Naive thymus-derived CD4-positive, alpha-beta T cell (primary cell): ENCODE measurements at regions not wholly inside any gene's neighbourhood (a gene's known extent, or its start where the extent isn't known, plus 50 kb on each side); places are given as distances from the start of the nearest gene placed in this dataset.

ENCODE experiments used
- ATAC-seq: fragments of 150-1000 bp; cut with Tn5 transposase; 2 replicates; pipeline ENCODE4 v1.10.0; 2021; ENCODE audit warnings: mild to moderate bottlenecking, moderate library complexity
- CTCF ChIA-PET: fragments of 350-600 bp; sonication (Branson Sonifier 250); formaldehyde crosslinking; loops from one replicate; lab custom pipeline; 2021; ENCODE audit warnings: antibody characterized with exemption; lab: Charles Lee
- POLR2A ChIA-PET: fragments of 350-600 bp; sonication (Branson Sonifier 250); formaldehyde crosslinking; loops from one replicate; lab custom pipeline; 2021; ENCODE audit warnings: antibody characterized with exemption, inconsistent platforms; lab: Charles Lee
- DNase-seq, 9 donors: peaks; one replicate each; pipeline versions ENCODE4 v3.0.0 to v3.0.0-alpha.2; 2020 to 2022; ENCODE audit warnings: mixed read lengths in 1 of 9
- H3K27ac ChIP-seq: one replicate; pipeline ENCODE4 v1.7.0; 2013; ENCODE audit warnings: mild to moderate bottlenecking, low read depth, low read length, moderate library complexity
- H3K27me3 ChIP-seq, 2 donors: one replicate each; pipeline ENCODE4 v1.7.0; 2013; ENCODE audit warnings: low read length in 2 of 2, mild to moderate bottlenecking in 2 of 2, moderate library complexity in 2 of 2; ENCODE audit not compliant: control insufficient read depth in 2 of 2, insufficient read depth in 2 of 2
- H3K36me3 ChIP-seq, 3 experiments: 1 replicate in 2 of 3; 2 replicates in 1 of 3; pipeline ENCODE4 v1.7.0; 2013; ENCODE audit warnings: low read length in 3 of 3, mild to moderate bottlenecking in 3 of 3, moderate library complexity in 1 of 3; ENCODE audit not compliant: insufficient read depth in 3 of 3, control insufficient read depth in 2 of 3
- H3K4me1 ChIP-seq, 2 donors: one replicate each; pipeline ENCODE4 v1.7.0; 2013; ENCODE audit warnings: low read length in 2 of 2, mild to moderate bottlenecking in 2 of 2, moderate library complexity in 1 of 2; ENCODE audit not compliant: control insufficient read depth in 2 of 2, insufficient read depth in 2 of 2
- H3K4me3 ChIP-seq: 2 replicates; pipeline ENCODE4 v1.7.0; 2013; ENCODE audit warnings: mild to moderate bottlenecking, low read length
- H3K9me3 ChIP-seq, 3 experiments: 1 replicate in 2 of 3; 2 replicates in 1 of 3; pipeline ENCODE4 v1.7.0; 2013; ENCODE audit warnings: low read length in 3 of 3; ENCODE audit not compliant: control insufficient read depth in 2 of 3
- H3K27ac Mint-ChIP-seq, 9 donors: one replicate each; pipeline ENCODE4 v1.8.0; 2020 to 2022; ENCODE audit warnings: mixed read lengths in 9 of 9, mild to moderate bottlenecking in 8 of 9, moderate library complexity in 5 of 9, inconsistent platforms in 2 of 9
- H3K27me3 Mint-ChIP-seq, 5 donors: one replicate each; pipeline ENCODE4 v1.8.0; 2021 to 2022; ENCODE audit warnings: mixed read lengths in 5 of 5, mild to moderate bottlenecking in 1 of 5
- H3K36me3 Mint-ChIP-seq, 5 donors: one replicate each; pipeline ENCODE4 v1.8.0; 2020 to 2022; ENCODE audit warnings: mixed read lengths in 5 of 5, mild to moderate bottlenecking in 3 of 5, inconsistent platforms in 1 of 5
- H3K4me1 Mint-ChIP-seq, 7 donors: one replicate each; pipeline ENCODE4 v1.8.0; 2020 to 2022; ENCODE audit warnings: mixed read lengths in 7 of 7, mild to moderate bottlenecking in 3 of 7, inconsistent platforms in 1 of 7
- H3K4me3 Mint-ChIP-seq, 10 donors: one replicate each; pipeline ENCODE4 v1.8.0; 2020 to 2022; ENCODE audit warnings: mild to moderate bottlenecking in 10 of 10, mixed read lengths in 10 of 10, moderate library complexity in 6 of 10, inconsistent platforms in 2 of 10
- H3K9me3 Mint-ChIP-seq, 11 donors: one replicate each; pipeline ENCODE4 v1.8.0; 2020 to 2022; ENCODE audit warnings: mixed read lengths in 11 of 11, mild to moderate bottlenecking in 4 of 11, inconsistent platforms in 1 of 11, moderate library complexity in 1 of 11
- intact Hi-C, 2 donors: fragments of 100-400 bp; cut with micrococcal nuclease; formaldehyde crosslinking; loops; one replicate each; pipeline ENCODE4 v1.15.1; 2023

GRCh38 chr6:18629571-18629970, 242.4 kb downstream of the RNF144B start:
- H3K27me3 ChIP-seq: peaks cover 0 to 3% of the 10 kb centered on the region in 2 donors
- H3K4me1 ChIP-seq: no peaks in the 10 kb centered on the region
- H3K27ac ChIP-seq: no peak overlapping the region
- peaks cover 0 to 14% (median 4%) of the 10 kb centered on the region in 5 donors for H3K27me3 Mint-ChIP-seq
- ATAC-seq (no peak), DNase-seq (no peak)
- H3K9me3 Mint-ChIP-seq: peaks cover 0 to 1% (median 0%) of the 10 kb centered on the region in 11 donors
- no peaks in the 10 kb centered on the region for H3K9me3 ChIP-seq
- H3K36me3 ChIP-seq: no peaks in the 10 kb centered on the region
- intact Hi-C loops: no loop called here
- CTCF ChIA-PET: no interaction called here
- no peak overlapping the region for H3K27ac Mint-ChIP-seq
- no peak overlapping the region for H3K4me3 Mint-ChIP-seq
- POLR2A ChIA-PET: no interaction called here
- H3K4me1 Mint-ChIP-seq: no peaks in the 10 kb centered on the region
- H3K4me3 ChIP-seq: no peak overlapping the region
- no peaks in the 10 kb centered on the region for H3K36me3 Mint-ChIP-seq

GRCh38 chr6:18632670-18633410, 245.7 kb downstream of the RNF144B start:
- no peak overlapping the region for H3K27ac Mint-ChIP-seq
- H3K36me3 Mint-ChIP-seq: no peaks in the 10 kb centered on the region
- ATAC-seq (no peak), DNase-seq (no peak)
- H3K27me3 ChIP-seq: peaks cover 0 to 3% of the 10 kb centered on the region in 2 donors
- H3K27ac ChIP-seq: no peak overlapping the region
- H3K4me3 ChIP-seq: no peak overlapping the region
- ChIA-PET POLR2A (no interaction called here), CTCF (no interaction called here)
- H3K4me1 ChIP-seq: no peaks in the 10 kb centered on the region
- no peaks in the 10 kb centered on the region for H3K4me1 Mint-ChIP-seq
- H3K4me3 Mint-ChIP-seq: no peak overlapping the region
- H3K27me3 Mint-ChIP-seq: peaks cover 0 to 19% (median 3%) of the 10 kb centered on the region in 5 donors
- H3K9me3 Mint-ChIP-seq: peaks cover 0 to 1% (median 0%) of the 10 kb centered on the region in 11 donors
- H3K36me3 ChIP-seq: no peaks in the 10 kb centered on the region
- H3K9me3 ChIP-seq: no peaks in the 10 kb centered on the region
- intact Hi-C loops: no loop called here

GRCh38 chr6:18634912-18635311, 247.8 kb downstream of the RNF144B start:
- no peaks in the 10 kb centered on the region for H3K4me1 ChIP-seq
- H3K4me3 ChIP-seq: no peak overlapping the region
- no peak for DNase-seq
- ChIA-PET CTCF (no interaction called here), POLR2A (no interaction called here)
- Mint-ChIP-seq H3K4me3 (no peak overlapping the region), H3K27me3 (peaks cover 0 to 30% (median 3%) of the 10 kb centered on the region in 5 donors), H3K27ac (no peak overlapping the region), H3K4me1 (peaks cover 0 to 2% (median 0%) of the 10 kb centered on the region in 7 donors), H3K36me3 (no peaks in the 10 kb centered on the region), H3K9me3 (peaks cover 0 to 9% (median 0%) of the 10 kb centered on the region in 11 donors)
- no peak overlapping the region for H3K27ac ChIP-seq
- intact Hi-C loops: no loop called here
- ATAC-seq: no peak
- peaks cover 0 to 3% of the 10 kb centered on the region in 2 donors for H3K27me3 ChIP-seq
- H3K9me3 ChIP-seq: no peaks in the 10 kb centered on the region
- no peaks in the 10 kb centered on the region for H3K36me3 ChIP-seq

- no peak for DNase-seq
- Mint-ChIP-seq H3K27ac (no peak overlapping the region), H3K4me3 (no peak overlapping the region), H3K27me3 (peaks cover 0 to 11% (median 0%) of the 10 kb centered on the region in 5 donors), H3K4me1 (peaks cover 0 to 2% (median 0%) of the 10 kb centered on the region in 7 donors), H3K36me3 (no peaks in the 10 kb centered on the region), H3K9me3 (peaks cover 0 to 18% (median 2%) of the 10 kb centered on the region in 11 donors)
- Histone ChIP-seq H3K4me3 (no peak overlapping the region), H3K9me3 (no peaks in the 10 kb centered on the region), H3K36me3 (no peaks in the 10 kb centered on the region), H3K27ac (no peak overlapping the region), H3K4me1 (no peaks in the 10 kb centered on the region), H3K27me3 (no peaks in the 10 kb centered on the region)
- POLR2A ChIA-PET: no interaction called here
- CTCF ChIA-PET: no interaction called here
- intact Hi-C loops: no loop called here
- no peak for ATAC-seq
Observed at GRCh38 chr6:18640134-18640533, 253.0 kb downstream of the RNF144B start.

- ATAC-seq (no peak), DNase-seq (no peak)
- Histone ChIP-seq H3K9me3 (no peaks in the 10 kb centered on the region), H3K4me3 (no peak overlapping the region), H3K4me1 (no peaks in the 10 kb centered on the region), H3K27ac (no peak overlapping the region), H3K27me3 (no peaks in the 10 kb centered on the region), H3K36me3 (no peaks in the 10 kb centered on the region)
- no peak overlapping the region for H3K27ac Mint-ChIP-seq
- H3K36me3 Mint-ChIP-seq: no peaks in the 10 kb centered on the region
- intact Hi-C loops: no loop called here
- POLR2A ChIA-PET: no interaction called here
- H3K27me3 Mint-ChIP-seq: peaks cover 0 to 11% (median 0%) of the 10 kb centered on the region in 5 donors
- H3K4me3 Mint-ChIP-seq: no peak overlapping the region
- H3K4me1 Mint-ChIP-seq: peaks cover 0 to 2% (median 0%) of the 10 kb centered on the region in 7 donors
- CTCF ChIA-PET: no interaction called here
- H3K9me3 Mint-ChIP-seq: peaks cover 0 to 18% (median 2%) of the 10 kb centered on the region in 11 donors
Observed at GRCh38 chr6:18640754-18641153, 253.6 kb downstream of the RNF144B start.

- no peaks in the 10 kb centered on the region for H3K9me3 ChIP-seq
- intact Hi-C loops: no loop called here
- H3K27me3 ChIP-seq: no peaks in the 10 kb centered on the region
- no peak overlapping the region for H3K27ac ChIP-seq
- no peaks in the 10 kb centered on the region for H3K36me3 ChIP-seq
- H3K9me3 Mint-ChIP-seq: peaks cover 0 to 26% (median 8%) of the 10 kb centered on the region in 11 donors
- H3K4me3 ChIP-seq: no peak overlapping the region
- POLR2A ChIA-PET: no interaction called here
- ATAC-seq (no peak), DNase-seq (no peak)
- H3K4me3 Mint-ChIP-seq: no peak overlapping the region
- CTCF ChIA-PET: no interaction called here
- H3K27ac Mint-ChIP-seq: no peak overlapping the region
- H3K36me3 Mint-ChIP-seq: peaks cover 0 to 5% (median 0%) of the 10 kb centered on the region in 5 donors
- H3K4me1 Mint-ChIP-seq: no peaks in the 10 kb centered on the region
- H3K4me1 ChIP-seq: no peaks in the 10 kb centered on the region
- peaks cover 0 to 6% (median 4%) of the 10 kb centered on the region in 5 donors for H3K27me3 Mint-ChIP-seq
Observed at GRCh38 chr6:18654821-18655220, 267.7 kb downstream of the RNF144B start.

- Histone ChIP-seq H3K4me1 (no peaks in the 10 kb centered on the region), H3K36me3 (no peaks in the 10 kb centered on the region), H3K27me3 (no peaks in the 10 kb centered on the region), H3K9me3 (no peaks in the 10 kb centered on the region), H3K27ac (no peak overlapping the region), H3K4me3 (no peak overlapping the region)
- POLR2A ChIA-PET: no interaction called here
- Mint-ChIP-seq H3K4me1 (no peaks in the 10 kb centered on the region), H3K27ac (no peak overlapping the region), H3K4me3 (no peak overlapping the region), H3K36me3 (peaks cover 0 to 5% (median 0%) of the 10 kb centered on the region in 5 donors), H3K9me3 (peaks cover 0 to 26% (median 12%) of the 10 kb centered on the region in 11 donors), H3K27me3 (peaks cover 0 to 5% (median 4%) of the 10 kb centered on the region in 5 donors)
- intact Hi-C loops: no loop called here
- DNase-seq (no peak), ATAC-seq (no peak)
- CTCF ChIA-PET: no interaction called here
Observed at GRCh38 chr6:18656506-18656905, 269.4 kb downstream of the RNF144B start.
